ENCODE measurements at regions not wholly inside any gene's neighbourhood (a gene's known extent, or its start where the extent isn't known, plus 50 kb on each side); places are given as distances from the start of the nearest gene placed in this dataset.

GRCh38 chr15:81747026-81747425, 298.8 kb downstream of the MEX3B start:
- no peaks in the 10 kb centered on the region for H3K36me3 ChIP-seq (ENCODE audit: control insufficient read depth, insufficient read depth, low read length)
- no peaks in the 10 kb centered on the region for H3K4me1 ChIP-seq
- Mint-ChIP-seq H3K4me1 (ENCODE audit: low read depth, unreplicated experiment) (no peaks in the 10 kb centered on the region), H3K9me3 (ENCODE audit: unreplicated experiment) (no peaks in the 10 kb centered on the region), H3K36me3 (ENCODE audit: insufficient read depth, unreplicated experiment) (no peaks in the 10 kb centered on the region), H3K27ac (ENCODE audit: unreplicated experiment) (no peak overlapping the region), H3K4me3 (ENCODE audit: unreplicated experiment) (no peak overlapping the region), H3K27me3 (ENCODE audit: insufficient read depth, unreplicated experiment) (peaks cover 4% of the 10 kb centered on the region)
- H3K27me3 ChIP-seq (replicated peaks; ENCODE audit: control insufficient read depth, insufficient read depth, low read length): no peaks in the 10 kb centered on the region
- TF ChIP-seq, protein P1, sequence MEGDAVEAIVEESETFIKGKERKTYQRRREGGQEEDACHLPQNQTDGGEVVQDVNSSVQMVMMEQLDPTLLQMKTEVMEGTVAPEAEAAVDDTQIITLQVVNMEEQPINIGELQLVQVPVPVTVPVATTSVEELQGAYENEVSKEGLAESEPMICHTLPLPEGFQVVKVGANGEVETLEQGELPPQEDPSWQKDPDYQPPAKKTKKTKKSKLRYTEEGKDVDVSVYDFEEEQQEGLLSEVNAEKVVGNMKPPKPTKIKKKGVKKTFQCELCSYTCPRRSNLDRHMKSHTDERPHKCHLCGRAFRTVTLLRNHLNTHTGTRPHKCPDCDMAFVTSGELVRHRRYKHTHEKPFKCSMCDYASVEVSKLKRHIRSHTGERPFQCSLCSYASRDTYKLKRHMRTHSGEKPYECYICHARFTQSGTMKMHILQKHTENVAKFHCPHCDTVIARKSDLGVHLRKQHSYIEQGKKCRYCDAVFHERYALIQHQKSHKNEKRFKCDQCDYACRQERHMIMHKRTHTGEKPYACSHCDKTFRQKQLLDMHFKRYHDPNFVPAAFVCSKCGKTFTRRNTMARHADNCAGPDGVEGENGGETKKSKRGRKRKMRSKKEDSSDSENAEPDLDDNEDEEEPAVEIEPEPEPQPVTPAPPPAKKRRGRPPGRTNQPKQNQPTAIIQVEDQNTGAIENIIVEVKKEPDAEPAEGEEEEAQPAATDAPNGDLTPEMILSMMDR (IDR thresholded peaks at IDR 0.05; ENCODE audit: insufficient read depth in 1 of 2, low read depth in 1 of 2, low read length in 1 of 2, severe bottlenecking in 1 of 2, unreplicated experiment in 1 of 2): no peak
- CTCF ChIA-PET: no interaction called here
- DNase-seq: no peak
- BruUV-seq (replicated peaks): no TSS peak
- no peak overlapping the region for H3K4me3 ChIP-seq (ENCODE audit: low read depth, low read length)
- intact Hi-C loops (cut with micrococcal nuclease; ENCODE audit: unreplicated experiment): no loop called here
- POLR2A ChIA-PET: no interaction called here
- H3K9me3 ChIP-seq: no peaks in the 10 kb centered on the region

DNA sequence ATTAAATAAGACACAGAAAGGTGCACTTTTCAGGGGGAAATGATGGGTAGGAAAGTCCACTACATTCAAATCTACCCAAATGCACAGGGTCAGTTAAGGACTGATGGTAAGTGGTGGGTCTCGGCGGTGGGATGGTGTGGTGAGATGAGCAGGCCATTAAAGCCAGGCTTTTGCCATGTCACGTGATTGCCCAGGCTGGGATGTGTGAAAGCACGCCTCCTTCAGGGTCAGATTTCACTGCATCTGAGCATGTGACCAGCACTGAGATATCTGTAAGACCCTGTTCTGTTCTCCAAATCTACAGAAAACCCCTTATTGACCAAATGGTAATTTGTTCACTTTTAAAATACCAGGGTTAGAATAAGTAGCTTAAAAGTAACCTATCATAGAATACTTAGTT, 301.5 kb downstream of the MEX3B start:
- POLR2A ChIA-PET: no interaction called here
- no peak overlapping the region for H3K27ac Mint-ChIP-seq (ENCODE audit: unreplicated experiment)

GRCh38 chr15:81740416-81740815, 305.4 kb downstream of the MEX3B start:
- Mint-ChIP-seq H3K9me3 (ENCODE audit: unreplicated experiment) (no peaks in the 10 kb centered on the region), H3K4me1 (ENCODE audit: low read depth, unreplicated experiment) (no peaks in the 10 kb centered on the region), H3K27me3 (ENCODE audit: insufficient read depth, unreplicated experiment) (no peaks in the 10 kb centered on the region), H3K36me3 (ENCODE audit: insufficient read depth, unreplicated experiment) (no peaks in the 10 kb centered on the region), H3K27ac (ENCODE audit: unreplicated experiment) (no peak overlapping the region), H3K4me3 (ENCODE audit: unreplicated experiment) (no peak overlapping the region)
- Histone ChIP-seq H3K9me3 (no peaks in the 10 kb centered on the region), H3K4me1 (no peaks in the 10 kb centered on the region), H3K27me3 (replicated peaks; ENCODE audit: control insufficient read depth, insufficient read depth, low read length) (no peaks in the 10 kb centered on the region), H3K4me3 (ENCODE audit: low read depth, low read length) (no peak overlapping the region), H3K36me3 (ENCODE audit: control insufficient read depth, insufficient read depth, low read length) (no peaks in the 10 kb centered on the region)
- POLR2A ChIA-PET: no interaction called here
- CTCF ChIA-PET: no interaction called here
- intact Hi-C loops (cut with micrococcal nuclease; ENCODE audit: unreplicated experiment): no loop called here
- no peak for DNase-seq
- no TSS peak for BruUV-seq (replicated peaks)
- TF ChIP-seq, protein P1 (IDR thresholded peaks at IDR 0.05; ENCODE audit: insufficient read depth in 1 of 2, low read depth in 1 of 2, low read length in 1 of 2, severe bottlenecking in 1 of 2, unreplicated experiment in 1 of 2): no peak

More for the DNA sequence above, 301.5 kb downstream of the MEX3B start:
- intact Hi-C loops (cut with micrococcal nuclease; ENCODE audit: unreplicated experiment): no loop called here
- H3K36me3 Mint-ChIP-seq (ENCODE audit: insufficient read depth, unreplicated experiment): no peaks in the 10 kb centered on the region
- no peaks in the 10 kb centered on the region for H3K9me3 Mint-ChIP-seq (ENCODE audit: unreplicated experiment)
- no peaks in the 10 kb centered on the region for H3K4me1 Mint-ChIP-seq (ENCODE audit: low read depth, unreplicated experiment)
- H3K4me1 ChIP-seq: no peaks in the 10 kb centered on the region
- no peaks in the 10 kb centered on the region for H3K9me3 ChIP-seq
- no peaks in the 10 kb centered on the region for H3K36me3 ChIP-seq (ENCODE audit: control insufficient read depth, insufficient read depth, low read length)
- no peak overlapping the region for H3K4me3 ChIP-seq (ENCODE audit: low read depth, low read length)
- no peaks in the 10 kb centered on the region for H3K27me3 Mint-ChIP-seq (ENCODE audit: insufficient read depth, unreplicated experiment)
- no peak overlapping the region for H3K4me3 Mint-ChIP-seq (ENCODE audit: unreplicated experiment)
- no peaks in the 10 kb centered on the region for H3K27me3 ChIP-seq (replicated peaks; ENCODE audit: control insufficient read depth, insufficient read depth, low read length)
- CTCF ChIA-PET: no interaction called here
- no peak for DNase-seq
- no TSS peak for BruUV-seq (replicated peaks)
- TF ChIP-seq, protein P1 (IDR thresholded peaks at IDR 0.05; ENCODE audit: insufficient read depth in 1 of 2, low read depth in 1 of 2, low read length in 1 of 2, severe bottlenecking in 1 of 2, unreplicated experiment in 1 of 2): no peak
